ENCODE measurements at regions not wholly inside any gene's neighbourhood (a gene's known extent, or its start where the extent isn't known, plus 50 kb on each side); places are given as distances from the start of the nearest gene placed in this dataset.
"Not testable (repeated sequence)": the region's sequence is repeated elsewhere in the genome, so short reads cannot be mapped to it uniquely, and the experiment has no call there.

DNA sequence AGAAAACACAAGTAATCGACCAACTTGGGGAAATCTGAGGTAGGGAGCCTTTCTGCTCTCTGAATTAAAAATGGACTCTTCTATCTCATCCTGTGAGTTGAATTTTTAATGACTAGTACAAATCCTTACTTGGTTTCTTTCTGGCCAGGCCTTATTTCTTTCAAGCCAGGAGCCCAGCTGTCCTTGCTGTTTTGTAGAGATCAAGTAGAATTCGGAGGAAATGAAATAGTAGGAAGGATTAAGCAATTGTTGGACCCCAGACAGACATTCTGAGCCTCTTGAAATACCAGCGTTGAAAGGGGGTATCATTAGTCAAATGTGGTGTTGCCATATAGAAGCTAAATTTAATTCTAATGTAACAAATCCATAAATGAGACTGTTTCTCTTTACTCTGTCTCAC is 53.7 kb upstream of the SMIM15 start:
- no peaks in the 10 kb centered on the region for H3K36me3 ChIP-seq (ENCODE audit: control insufficient read depth, insufficient read depth, low read length)
- H3K27ac ChIP-seq (ENCODE audit: low read depth, low read length): no peak overlapping the region
- H3K9ac ChIP-seq (ENCODE audit: low read depth, low read length): no peak overlapping the region
- H3K4me3 ChIP-seq (ENCODE audit: low read depth, low read length): no peak overlapping the region
- H3K4me1 ChIP-seq (ENCODE audit: control insufficient read depth, insufficient read depth, low read length): no peaks in the 10 kb centered on the region
- H3K9me3 ChIP-seq (ENCODE audit: control insufficient read depth, insufficient read depth, low read length): no peaks in the 10 kb centered on the region
- no peaks in the 10 kb centered on the region for H3K27me3 ChIP-seq (ENCODE audit: control insufficient read depth, insufficient read depth, low read length)

DNA sequence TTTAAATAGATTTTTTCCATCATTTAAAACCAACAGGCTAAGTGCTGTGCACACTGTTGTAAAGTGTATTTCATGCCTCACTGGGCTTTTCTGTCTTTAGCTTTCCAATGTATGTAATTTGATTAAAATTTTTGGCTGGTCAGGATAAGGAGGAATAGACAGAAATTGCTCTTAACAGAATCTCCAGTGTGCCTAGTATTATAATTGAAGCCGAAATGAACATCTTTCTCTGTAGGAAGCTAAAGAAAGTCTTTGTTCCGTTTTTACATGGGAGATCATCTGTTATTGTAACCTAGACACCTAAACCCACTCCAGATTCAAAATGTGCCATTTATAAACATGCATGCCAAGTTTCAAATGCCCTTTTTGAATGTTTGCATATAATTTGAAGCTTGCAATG is 54.5 kb upstream of the SMIM15 start:
- H3K4me1 ChIP-seq (ENCODE audit: control insufficient read depth, insufficient read depth, low read length): no peaks in the 10 kb centered on the region
- H3K27ac ChIP-seq (ENCODE audit: low read depth, low read length): no peak overlapping the region

GRCh38 chr5:61217214-61217613 is 54.9 kb upstream of the SMIM15 start:
- H3K9ac ChIP-seq (ENCODE audit: low read depth, low read length): no peak overlapping the region
- no peaks in the 10 kb centered on the region for H3K36me3 ChIP-seq (ENCODE audit: control insufficient read depth, insufficient read depth, low read length)
- H3K9me3 ChIP-seq (ENCODE audit: control insufficient read depth, insufficient read depth, low read length): no peaks in the 10 kb centered on the region
- no peaks in the 10 kb centered on the region for H3K4me1 ChIP-seq (ENCODE audit: control insufficient read depth, insufficient read depth, low read length)
- H3K27ac ChIP-seq (ENCODE audit: low read depth, low read length): no peak overlapping the region
- H3K27me3 ChIP-seq (ENCODE audit: control insufficient read depth, insufficient read depth, low read length): no peaks in the 10 kb centered on the region
- H3K4me3 ChIP-seq (ENCODE audit: low read depth, low read length): no peak overlapping the region

More for the DNA sequence above, 54.5 kb upstream of the SMIM15 start:
- Histone ChIP-seq H3K27me3 (ENCODE audit: control insufficient read depth, insufficient read depth, low read length) (no peaks in the 10 kb centered on the region), H3K4me3 (ENCODE audit: low read depth, low read length) (no peak overlapping the region), H3K36me3 (ENCODE audit: control insufficient read depth, insufficient read depth, low read length) (no peaks in the 10 kb centered on the region), H3K9me3 (ENCODE audit: control insufficient read depth, insufficient read depth, low read length) (no peaks in the 10 kb centered on the region), H3K9ac (ENCODE audit: low read depth, low read length) (no peak overlapping the region)

DNA sequence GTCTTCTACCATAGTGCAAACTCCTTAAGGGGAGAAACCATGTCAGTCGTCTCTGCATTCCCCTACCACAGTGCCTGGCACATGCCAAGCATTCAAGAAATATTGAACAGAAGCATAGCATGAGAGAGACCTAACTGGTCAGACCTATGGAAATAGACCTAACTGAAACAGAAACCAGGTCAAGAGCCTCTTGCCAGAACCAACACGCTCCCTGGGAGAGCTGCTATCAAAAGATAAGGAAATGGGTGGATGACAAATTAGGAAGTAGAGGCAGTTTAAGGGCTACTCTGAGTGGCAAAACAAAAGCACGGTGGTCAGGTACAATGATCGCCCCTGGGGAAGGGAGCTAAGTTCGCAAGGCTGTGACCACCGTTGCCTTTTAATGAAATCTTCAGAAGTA is 66.0 kb upstream of the SMIM15 start:
- Histone ChIP-seq H3K9me3 (ENCODE audit: control insufficient read depth, insufficient read depth, low read length) (no peaks in the 10 kb centered on the region), H3K27ac (ENCODE audit: low read depth, low read length) (no peak overlapping the region), H3K36me3 (ENCODE audit: control insufficient read depth, insufficient read depth, low read length) (no peaks in the 10 kb centered on the region), H3K27me3 (ENCODE audit: control insufficient read depth, insufficient read depth, low read length) (no peaks in the 10 kb centered on the region), H3K4me1 (ENCODE audit: control insufficient read depth, insufficient read depth, low read length) (no peaks in the 10 kb centered on the region), H3K9ac (ENCODE audit: low read depth, low read length) (no peak overlapping the region), H3K4me3 (ENCODE audit: low read depth, low read length) (no peak overlapping the region)

- H3K4me3 ChIP-seq (ENCODE audit: low read depth, low read length): no peak overlapping the region
- no peaks in the 10 kb centered on the region for H3K27me3 ChIP-seq (ENCODE audit: control insufficient read depth, insufficient read depth, low read length)
- H3K4me1 ChIP-seq (ENCODE audit: control insufficient read depth, insufficient read depth, low read length): no peaks in the 10 kb centered on the region
- no peaks in the 10 kb centered on the region for H3K9me3 ChIP-seq (ENCODE audit: control insufficient read depth, insufficient read depth, low read length)
- no peak overlapping the region for H3K27ac ChIP-seq (ENCODE audit: low read depth, low read length)
- no peak overlapping the region for H3K9ac ChIP-seq (ENCODE audit: low read depth, low read length)
- H3K36me3 ChIP-seq (ENCODE audit: control insufficient read depth, insufficient read depth, low read length): no peaks in the 10 kb centered on the region
Measured at GRCh38 chr5:61228691-61229280, 66.5 kb upstream of the SMIM15 start.

DNA sequence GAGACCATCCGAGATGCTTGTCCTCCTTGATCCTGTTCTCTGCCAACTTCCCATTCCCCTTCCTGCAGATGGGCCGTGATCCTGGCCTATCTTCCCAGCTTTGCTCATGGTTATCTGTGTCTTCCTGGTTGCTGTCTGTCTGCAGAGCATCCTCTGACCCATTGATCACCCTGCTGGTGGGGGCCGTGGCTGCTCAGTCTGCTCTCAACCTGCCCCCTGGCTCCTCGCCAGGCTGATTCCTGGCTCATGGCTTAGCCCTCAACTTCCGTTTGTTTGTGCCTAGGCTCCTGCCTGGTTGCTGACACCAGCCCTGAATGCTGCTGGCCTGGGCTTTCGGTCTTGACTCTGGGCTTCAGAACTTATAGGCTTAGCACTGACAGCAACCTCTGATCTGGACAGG is 67.1 kb upstream of the SMIM15 start:
- Histone ChIP-seq H3K9ac (ENCODE audit: low read depth, low read length) (no peak overlapping the region), H3K9me3 (ENCODE audit: control insufficient read depth, insufficient read depth, low read length) (no peaks in the 10 kb centered on the region), H3K27me3 (ENCODE audit: control insufficient read depth, insufficient read depth, low read length) (no peaks in the 10 kb centered on the region), H3K4me3 (ENCODE audit: low read depth, low read length) (no peak overlapping the region), H3K36me3 (ENCODE audit: control insufficient read depth, insufficient read depth, low read length) (no peaks in the 10 kb centered on the region), H3K27ac (ENCODE audit: low read depth, low read length) (no peak overlapping the region), H3K4me1 (ENCODE audit: control insufficient read depth, insufficient read depth, low read length) (no peaks in the 10 kb centered on the region)

DNA sequence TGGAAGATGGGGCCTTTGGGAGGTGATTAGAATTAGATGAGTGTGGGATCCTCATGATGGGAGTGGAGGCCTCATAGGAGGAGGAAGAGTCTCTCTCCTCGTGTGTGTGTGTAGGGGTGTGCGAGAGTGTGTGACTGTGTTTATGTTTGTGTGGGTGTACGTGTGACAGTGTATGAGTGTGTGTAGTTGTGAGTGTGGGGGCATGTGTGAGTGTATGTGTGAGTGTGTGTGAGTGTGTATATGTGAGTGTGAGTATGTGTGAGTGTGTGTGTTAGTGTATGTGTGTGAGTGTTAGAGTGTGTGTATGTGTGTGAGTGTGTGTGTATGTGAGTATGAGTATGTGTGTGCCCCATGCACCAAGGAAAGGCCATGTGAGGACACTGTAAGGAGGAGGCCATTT is 68.2 kb upstream of the SMIM15 start:
- Histone ChIP-seq H3K27ac (ENCODE audit: low read depth, low read length) (no peak overlapping the region), H3K9ac (ENCODE audit: low read depth, low read length) (no peak overlapping the region), H3K36me3 (ENCODE audit: control insufficient read depth, insufficient read depth, low read length) (no peaks in the 10 kb centered on the region), H3K4me1 (ENCODE audit: control insufficient read depth, insufficient read depth, low read length) (no peaks in the 10 kb centered on the region), H3K9me3 (ENCODE audit: control insufficient read depth, insufficient read depth, low read length) (no peaks in the 10 kb centered on the region), H3K4me3 (ENCODE audit: low read depth, low read length) (no peak overlapping the region), H3K27me3 (ENCODE audit: control insufficient read depth, insufficient read depth, low read length) (no peaks in the 10 kb centered on the region)

GRCh38 chr5:61231813-61232212 is 69.5 kb upstream of the SMIM15 start:
- H3K4me1 ChIP-seq (ENCODE audit: control insufficient read depth, insufficient read depth, low read length): no peaks in the 10 kb centered on the region
- H3K9me3 ChIP-seq (ENCODE audit: control insufficient read depth, insufficient read depth, low read length): no peaks in the 10 kb centered on the region
- H3K27me3 ChIP-seq (ENCODE audit: control insufficient read depth, insufficient read depth, low read length): no peaks in the 10 kb centered on the region
- no peaks in the 10 kb centered on the region for H3K36me3 ChIP-seq (ENCODE audit: control insufficient read depth, insufficient read depth, low read length)
- H3K27ac ChIP-seq (ENCODE audit: low read depth, low read length): no peak overlapping the region
- H3K9ac ChIP-seq (ENCODE audit: low read depth, low read length): no peak overlapping the region
- no peak overlapping the region for H3K4me3 ChIP-seq (ENCODE audit: low read depth, low read length)

DNA sequence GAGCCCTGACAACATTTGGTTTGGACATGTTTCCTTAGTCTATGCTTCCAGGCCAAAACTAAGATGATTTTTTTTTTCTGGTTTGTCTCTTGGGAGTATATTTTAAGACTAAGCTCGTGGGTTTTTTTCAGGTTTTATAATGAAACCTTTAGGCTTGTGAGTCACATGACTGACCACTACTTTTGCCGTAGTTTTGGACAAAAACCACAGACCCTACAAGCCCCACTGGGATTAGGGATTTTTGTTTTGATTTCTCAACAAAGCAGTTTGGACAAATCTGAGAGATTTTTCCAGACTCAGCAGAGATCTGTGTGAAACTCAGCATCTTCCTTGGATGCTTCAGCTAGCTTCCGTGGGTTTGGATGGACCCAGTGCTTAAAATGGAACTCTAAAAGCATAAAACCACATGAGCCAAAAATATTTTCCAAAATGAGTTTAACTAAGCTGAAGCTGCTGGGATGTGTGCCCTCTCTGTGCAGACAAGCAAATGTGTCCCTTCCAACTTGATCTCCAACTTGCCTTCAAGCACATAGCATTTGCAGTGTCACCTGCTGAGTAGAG is 70.3 kb upstream of the SMIM15 start:
- H3K4me3 ChIP-seq (ENCODE audit: low read depth, low read length): no peak overlapping the region
- H3K27ac ChIP-seq (ENCODE audit: low read depth, low read length): no peak overlapping the region
- no peaks in the 10 kb centered on the region for H3K9me3 ChIP-seq (ENCODE audit: control insufficient read depth, insufficient read depth, low read length)
- H3K36me3 ChIP-seq (ENCODE audit: control insufficient read depth, insufficient read depth, low read length): no peaks in the 10 kb centered on the region
- no peaks in the 10 kb centered on the region for H3K27me3 ChIP-seq (ENCODE audit: control insufficient read depth, insufficient read depth, low read length)
- no peaks in the 10 kb centered on the region for H3K4me1 ChIP-seq (ENCODE audit: control insufficient read depth, insufficient read depth, low read length)
- H3K9ac ChIP-seq (ENCODE audit: low read depth, low read length): no peak overlapping the region

- Histone ChIP-seq H3K36me3 (ENCODE audit: control insufficient read depth, insufficient read depth, low read length) (no peaks in the 10 kb centered on the region), H3K9ac (ENCODE audit: low read depth, low read length) (no peak overlapping the region), H3K9me3 (ENCODE audit: control insufficient read depth, insufficient read depth, low read length) (peaks cover 11% of the 10 kb centered on the region; the same call in 1 of the 2 replicates), H3K27ac (ENCODE audit: low read depth, low read length) (no peak overlapping the region), H3K4me1 (ENCODE audit: control insufficient read depth, insufficient read depth, low read length) (no peaks in the 10 kb centered on the region), H3K27me3 (ENCODE audit: control insufficient read depth, insufficient read depth, low read length) (no peaks in the 10 kb centered on the region), H3K4me3 (ENCODE audit: low read depth, low read length) (no peak overlapping the region)
Measured at GRCh38 chr5:61234019-61234418, 71.8 kb upstream of the SMIM15 start.

- H3K9ac ChIP-seq (ENCODE audit: low read depth, low read length); H3K27me3 ChIP-seq (ENCODE audit: control insufficient read depth, insufficient read depth, low read length); H3K27ac ChIP-seq (ENCODE audit: low read depth, low read length); H3K4me3 ChIP-seq (ENCODE audit: low read depth, low read length); H3K4me1 ChIP-seq (ENCODE audit: control insufficient read depth, insufficient read depth, low read length); H3K36me3 ChIP-seq (ENCODE audit: control insufficient read depth, insufficient read depth, low read length): not testable (repeated sequence)
- H3K9me3 ChIP-seq (ENCODE audit: control insufficient read depth, insufficient read depth, low read length): peaks cover 11% of the 10 kb centered on the region; the same call in 1 of the 2 replicates
Measured at GRCh38 chr5:61236715-61237114, 74.4 kb upstream of the SMIM15 start.
